Ovary (tissue), 3 donors: ENCODE measurements at regions not wholly inside any gene's neighbourhood (a gene's known extent, or its start where the extent isn't known, plus 50 kb on each side); places are given as distances from the start of the nearest gene placed in this dataset.

Experiments used
- CTCF ChIP-seq, 3 donors: fragments of 450-650 bp in 2 of 3; fragments of 200-600 bp in 1 of 3; IDR thresholded peaks; one replicate each; pipeline versions ENCODE4 v1.5.1 to v1.8.0; 2016 to 2022; ENCODE audit warnings: antibody characterized with exemption in 3 of 3, mild to moderate bottlenecking in 1 of 3
- EP300 ChIP-seq: sonication (generic); formaldehyde crosslinking; IDR thresholded peaks from one replicate; pipeline ENCODE4 v1.6.1; 2017; ENCODE audit warnings: antibody characterized with exemption
- POLR2A ChIP-seq: fragments of 450-650 bp; IDR thresholded peaks from one replicate; pipeline ENCODE4 v1.6.1; 2017; ENCODE audit warnings: antibody characterized with exemption, mild to moderate bottlenecking, moderate library complexity
- donor health status: DM: no; HTN: no; CAD: no.

DNA sequence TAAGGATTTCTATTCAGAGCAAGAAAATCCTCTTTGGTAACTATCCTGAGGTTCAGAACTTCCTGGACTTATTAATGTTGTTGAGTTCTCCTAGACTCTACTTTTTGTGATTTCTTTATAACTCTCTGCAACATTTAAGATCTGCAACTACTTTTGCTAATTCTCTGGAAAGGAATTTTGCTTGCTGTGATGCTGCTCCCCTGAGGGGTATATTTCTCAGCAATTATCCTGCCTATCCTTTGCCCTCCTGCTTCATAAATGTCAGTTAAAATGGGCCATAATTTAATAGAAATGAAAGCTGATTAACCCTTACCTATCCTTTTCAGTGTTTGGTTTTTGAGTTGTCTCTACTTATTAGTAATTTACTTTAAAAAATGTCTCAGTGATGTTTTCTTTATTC is 377.3 kb upstream of the LRRC3B start:
- no peak for TF ChIP-seq CTCF (IDR thresholded peaks at IDR 0.05)
- no peak for TF ChIP-seq POLR2A
- no peak for TF ChIP-seq EP300
